Stomach (tissue), 4 donors: ENCODE measurements at regions not wholly inside any gene's neighbourhood (a gene's known extent, or its start where the extent isn't known, plus 50 kb on each side); places are given as distances from the start of the nearest gene placed in this dataset.

Experiments
- CTCF ChIP-seq, 7 experiments: fragments of 450-650 bp in 4 of 7; fragments of 200-600 bp in 3 of 7; sonication (generic) in 3 of 7; IDR thresholded peaks; one replicate each; pipeline ENCODE4 v1.5.1; 2016 to 2019; ENCODE audit warnings: antibody characterized with exemption in 7 of 7, control low read depth in 2 of 7, mild to moderate bottlenecking in 1 of 7
- POLR2A ChIP-seq, 4 donors: fragments of 450-650 bp; IDR thresholded peaks; one replicate each; pipeline ENCODE4 v1.6.1; 2016; ENCODE audit warnings: antibody characterized with exemption in 4 of 4, control low read depth in 2 of 4, mild to moderate bottlenecking in 1 of 4, moderate library complexity in 1 of 4

GRCh38 chr18:75739682-75740081 is 312.2 kb upstream of the SMIM21 start:
- TF ChIP-seq POLR2A (IDR thresholded peaks at IDR 0.05) (no peak), CTCF (IDR thresholded peaks at IDR 0.05) (no peak)
